Suprapubic skin (tissue), 3 donors: ENCODE measurements at regions not wholly inside any gene's neighbourhood (a gene's known extent, or its start where the extent isn't known, plus 50 kb on each side); places are given as distances from the start of the nearest gene placed in this dataset.

Experiments used
- CTCF ChIP-seq, 2 donors: fragments of 200-600 bp in 1 of 2; fragments of 450-650 bp in 1 of 2; sonication (generic) in 1 of 2; IDR thresholded peaks; one replicate each; pipeline ENCODE4 v1.5.1; 2016 to 2019; ENCODE audit warnings: antibody characterized with exemption in 2 of 2, mild to moderate bottlenecking in 1 of 2, moderate library complexity in 1 of 2
- POLR2A ChIP-seq, 2 donors: fragments of 450-650 bp; IDR thresholded peaks; one replicate each; pipeline ENCODE4 v1.6.1; 2017; ENCODE audit warnings: antibody characterized with exemption in 2 of 2, mild to moderate bottlenecking in 2 of 2, moderate library complexity in 2 of 2

GRCh38 chr16:51055434-51055833 lies 95.6 kb downstream of the SALL1 start:
- TF ChIP-seq CTCF (IDR thresholded peaks at IDR 0.05) (no peak), POLR2A (IDR thresholded peaks at IDR 0.05) (no peak)
